Transverse colon (tissue), 4 donors: ENCODE measurements at regions not wholly inside any gene's neighbourhood (a gene's known extent, or its start where the extent isn't known, plus 50 kb on each side); places are given as distances from the start of the nearest gene placed in this dataset.

Source experiments
- DNase-seq: peaks from one replicate; pipeline ENCODE4 v3.0.0-alpha.2; 2019
- H3K27ac ChIP-seq, 4 donors: fragments of 200-600 bp; sonication (generic); 2 replicates each; pipeline ENCODE4 v1.5.1; 2016 to 2018; ENCODE audit warnings: inconsistent platforms in 4 of 4
- H3K27me3 ChIP-seq: fragments of 200-600 bp; sonication (generic); 2 replicates; pipeline ENCODE4 v1.5.1; 2017; ENCODE audit warnings: inconsistent platforms
- H3K36me3 ChIP-seq, 4 donors: fragments of 200-600 bp; sonication (generic); 2 replicates each; pipeline ENCODE4 v1.5.1; 2017 to 2019; ENCODE audit warnings: inconsistent platforms in 4 of 4
- H3K4me1 ChIP-seq, 4 donors: fragments of 200-600 bp; sonication (generic); 2 replicates each; pipeline ENCODE4 v1.5.1; 2017 to 2020; ENCODE audit warnings: inconsistent platforms in 4 of 4
- H3K4me3 ChIP-seq, 4 donors: fragments of 200-600 bp; sonication (generic); 1 replicate in 1 of 4; 2 replicates in 3 of 4; pipeline versions ENCODE4 v1.5.1 to v1.6.1; 2017 to 2019; ENCODE audit warnings: inconsistent platforms in 4 of 4
- H3K9me3 ChIP-seq, 2 donors: fragments of 200-600 bp; sonication (generic); 2 replicates each; pipeline ENCODE4 v1.5.1; 2017 to 2019; ENCODE audit warnings: inconsistent platforms in 2 of 2
- EP300 ChIP-seq: sonication (generic); formaldehyde crosslinking; IDR thresholded peaks from one replicate; pipeline ENCODE4 v1.6.1; 2017; ENCODE audit warnings: antibody characterized with exemption, low read depth
- POLR2A ChIP-seq: fragments of 450-650 bp; IDR thresholded peaks from one replicate; pipeline ENCODE4 v1.6.1; 2016; ENCODE audit warnings: antibody characterized with exemption, mild to moderate bottlenecking, moderate library complexity
- POLR2AphosphoS5 ChIP-seq, 3 donors: sonication (generic); formaldehyde crosslinking; IDR thresholded peaks; one replicate each; pipeline ENCODE4 v1.6.1; 2016; ENCODE audit warnings: antibody characterized with exemption in 3 of 3
- WGBS, 2 donors: methylation state at CpG; one replicate each; pipeline ENCODE4 v1.1.5; 2018; ENCODE audit warnings: low coverage in 1 of 2; 5-methylcytosine and 5-hydroxymethylcytosine counted together
- in situ Hi-C, 4 donors: fragments of 200-750 bp; cut with MboI; loops; one replicate each; pipeline versions ENCODE4 v1.15.0 to v1.15.1; 2017; ENCODE audit warnings: low sequenced_read_pairs in 3 of 4, low pct_ligation_motif_present in 1 of 4, low pct_unique_long_range_greater_than_20kb in 1 of 4
- intact Hi-C: fragments of 100-400 bp; cut with DNase I; formaldehyde crosslinking; loops from one replicate; pipeline ENCODE4 v1.15.1; 2023; ENCODE audit warnings: low total_unique reads
- TF ChIP-seq, protein P1 (sequence below), 5 experiments: fragments of 200-600 bp in 3 of 5; fragments of 450-650 bp in 2 of 5; sonication (generic) in 3 of 5; IDR thresholded peaks; 1 replicate in 2 of 5; 2 replicates in 3 of 5; pipeline ENCODE4 v1.5.1; 2016 to 2017; ENCODE audit warnings: antibody characterized with exemption in 5 of 5, inconsistent platforms in 3 of 5, mild to moderate bottlenecking in 2 of 5, moderate library complexity in 1 of 5

DNA sequence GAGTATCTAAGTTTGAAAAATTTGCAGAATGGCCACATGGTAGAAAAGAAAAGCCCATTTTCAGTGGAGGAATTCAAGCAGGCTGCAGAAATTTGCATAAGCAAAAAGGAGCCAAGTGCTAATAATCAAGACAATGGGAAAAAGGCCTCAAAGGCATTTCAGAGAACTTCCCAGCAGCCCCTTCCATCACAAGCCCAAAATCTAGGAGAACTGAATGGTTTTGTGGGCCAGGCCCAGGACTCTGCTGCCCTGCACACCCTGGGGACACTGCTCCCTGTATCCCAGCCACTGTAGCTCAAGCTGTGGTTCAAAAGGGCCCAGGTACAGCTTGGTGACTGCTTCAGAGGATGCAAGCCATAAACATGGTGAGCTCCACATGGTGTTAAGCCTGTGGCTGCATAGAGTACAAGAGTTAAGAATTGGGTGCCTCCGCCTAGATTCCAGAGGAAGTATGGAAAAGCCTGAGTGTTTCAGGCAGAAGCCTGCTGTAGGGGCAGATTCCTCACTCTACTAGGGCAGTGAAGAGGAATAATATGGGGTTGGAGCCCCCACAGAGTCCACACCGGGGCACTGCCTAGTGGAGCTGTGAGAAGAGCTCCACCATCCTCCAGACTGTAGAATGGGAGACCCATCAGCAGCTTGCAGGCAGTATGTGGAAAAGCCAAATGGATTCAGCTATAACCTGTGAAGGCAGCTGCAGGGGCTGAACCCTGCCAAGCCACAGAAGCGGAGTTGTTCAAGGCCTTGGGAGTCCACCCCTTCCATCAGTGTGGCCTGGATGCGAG is 720.7 kb upstream of the CTNND2 start:
- Histone ChIP-seq H3K27ac (no peak overlapping the region), H3K27me3 (no peaks in the 10 kb centered on the region), H3K36me3 (no peaks in the 10 kb centered on the region), H3K9me3 (no peaks in the 10 kb centered on the region), H3K4me3 (no peak overlapping the region), H3K4me1 (no peaks in the 10 kb centered on the region)
- TF ChIP-seq EP300: no peak
- TF ChIP-seq, protein P1, sequence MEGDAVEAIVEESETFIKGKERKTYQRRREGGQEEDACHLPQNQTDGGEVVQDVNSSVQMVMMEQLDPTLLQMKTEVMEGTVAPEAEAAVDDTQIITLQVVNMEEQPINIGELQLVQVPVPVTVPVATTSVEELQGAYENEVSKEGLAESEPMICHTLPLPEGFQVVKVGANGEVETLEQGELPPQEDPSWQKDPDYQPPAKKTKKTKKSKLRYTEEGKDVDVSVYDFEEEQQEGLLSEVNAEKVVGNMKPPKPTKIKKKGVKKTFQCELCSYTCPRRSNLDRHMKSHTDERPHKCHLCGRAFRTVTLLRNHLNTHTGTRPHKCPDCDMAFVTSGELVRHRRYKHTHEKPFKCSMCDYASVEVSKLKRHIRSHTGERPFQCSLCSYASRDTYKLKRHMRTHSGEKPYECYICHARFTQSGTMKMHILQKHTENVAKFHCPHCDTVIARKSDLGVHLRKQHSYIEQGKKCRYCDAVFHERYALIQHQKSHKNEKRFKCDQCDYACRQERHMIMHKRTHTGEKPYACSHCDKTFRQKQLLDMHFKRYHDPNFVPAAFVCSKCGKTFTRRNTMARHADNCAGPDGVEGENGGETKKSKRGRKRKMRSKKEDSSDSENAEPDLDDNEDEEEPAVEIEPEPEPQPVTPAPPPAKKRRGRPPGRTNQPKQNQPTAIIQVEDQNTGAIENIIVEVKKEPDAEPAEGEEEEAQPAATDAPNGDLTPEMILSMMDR (IDR thresholded peaks at IDR 0.05): no peak
- TF ChIP-seq POLR2AphosphoS5 (IDR thresholded peaks at IDR 0.05): no peak
- TF ChIP-seq POLR2A: no peak
- in situ Hi-C loops (no loop called here), intact Hi-C loops (no loop called here)
- 79% methylated on average over 4 of the region's 4 CpGs; no CpG with 5 or more reads in 1 of the 2 donors for WGBS, 2 donors
- DNase-seq: no peak

GRCh38 chr5:12623408-12623807 is 719.2 kb upstream of the CTNND2 start:
- WGBS, 2 donors: 0 to 13% methylated on average over 1 of the region's 1 CpG
- Histone ChIP-seq H3K9me3 (peaks cover 0 to 6% of the 10 kb centered on the region in 2 donors), H3K36me3 (no peaks in the 10 kb centered on the region), H3K4me3 (no peak overlapping the region), H3K27ac (no peak overlapping the region), H3K27me3 (no peaks in the 10 kb centered on the region), H3K4me1 (no peaks in the 10 kb centered on the region)
- intact Hi-C loops: no loop called here
- DNase-seq: no peak
- in situ Hi-C loops: no loop called here
- TF ChIP-seq POLR2AphosphoS5 (IDR thresholded peaks at IDR 0.05) (no peak), EP300 (no peak), POLR2A (no peak)
- TF ChIP-seq, protein P1 (IDR thresholded peaks at IDR 0.05): no peak

DNA sequence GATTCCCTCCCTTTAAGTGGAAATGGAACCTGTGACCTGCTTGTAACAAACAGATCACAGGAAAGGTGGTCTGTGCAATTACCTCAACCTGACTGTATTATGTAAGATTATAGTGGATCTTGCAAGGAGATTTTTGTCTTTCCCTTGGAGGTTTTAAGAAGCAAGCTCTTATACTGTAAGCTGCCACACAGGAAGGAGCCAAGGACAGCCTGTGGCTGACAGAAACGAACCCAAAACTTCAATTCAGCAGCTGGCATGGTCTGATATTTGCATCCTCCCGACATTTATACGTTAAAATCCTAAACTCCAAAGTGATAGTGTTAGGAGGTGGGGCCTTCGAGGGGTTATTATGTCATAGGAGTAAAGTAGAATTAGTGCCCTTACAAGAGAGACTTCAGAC is 711.8 kb upstream of the CTNND2 start:
- intact Hi-C loops: no loop called here
- 70 to 82% methylated on average over 2 to 4 of the region's 4 CpGs for whole genome bisulfite sequencing, 2 donors
- Histone ChIP-seq H3K4me1 (no peaks in the 10 kb centered on the region), H3K27me3 (no peaks in the 10 kb centered on the region), H3K36me3 (no peaks in the 10 kb centered on the region), H3K4me3 (no peak overlapping the region), H3K27ac (no peak overlapping the region), H3K9me3 (peaks cover 0 to 6% of the 10 kb centered on the region in 2 donors)
- TF ChIP-seq EP300: no peak
- no peak for TF ChIP-seq POLR2A
- no peak for TF ChIP-seq POLR2AphosphoS5 (IDR thresholded peaks at IDR 0.05)
- TF ChIP-seq, protein P1 (IDR thresholded peaks at IDR 0.05): no peak
- in situ Hi-C loops: no loop called here
- DNase-seq: no peak

- in situ Hi-C loops (no loop called here), intact Hi-C loops (no loop called here)
- H3K36me3 ChIP-seq: no peaks in the 10 kb centered on the region
- peaks cover 0 to 6% of the 10 kb centered on the region in 2 donors for H3K9me3 ChIP-seq
- no peak for DNase-seq
- no peaks in the 10 kb centered on the region for H3K27me3 ChIP-seq
- no peak overlapping the region for H3K27ac ChIP-seq
- no peak for TF ChIP-seq EP300
- TF ChIP-seq POLR2AphosphoS5 (IDR thresholded peaks at IDR 0.05): no peak
- no peak for TF ChIP-seq POLR2A
- TF ChIP-seq, protein P1 (IDR thresholded peaks at IDR 0.05): no peak
- no peak overlapping the region for H3K4me3 ChIP-seq
- 58 to 76% methylated on average over 3 of the region's 3 CpGs for WGBS, 2 donors
- no peaks in the 10 kb centered on the region for H3K4me1 ChIP-seq
These were observed 711.0 kb upstream of the CTNND2 start for GRCh38 chr5:12615141-12615820.
